Middle frontal gyrus (tissue), 1 donor: ENCODE measurements at regions not wholly inside any gene's neighbourhood (a gene's known extent, or its start where the extent isn't known, plus 50 kb on each side); places are given as distances from the start of the nearest gene placed in this dataset.
"Not testable (repeated sequence)": the region's sequence is repeated elsewhere in the genome, so short reads cannot be mapped to it uniquely, and the experiment has no call there.

Experiments used
- DNase-seq: peaks from one replicate; pipeline ENCODE4 v3.0.0-alpha.2; 2015; ENCODE audit warnings: low spot score; ENCODE audit errors: extremely low spot score

GRCh38 chr10:28733245-28733644, 55.9 kb downstream of the BAMBI start:
- no peak for DNase-seq

GRCh38 chr10:28733647-28734046, 56.3 kb downstream of the BAMBI start:
- DNase-seq = no peak

GRCh38 chr10:28734938-28735759, 57.8 kb downstream of the BAMBI start:
- DNase-seq = no peak

GRCh38 chr10:28737096-28737495, 59.8 kb downstream of the BAMBI start:
- no peak for DNase-seq

- DNase-seq = no peak
Observed at GRCh38 chr10:28738200-28738599, 60.9 kb downstream of the BAMBI start.

DNA sequence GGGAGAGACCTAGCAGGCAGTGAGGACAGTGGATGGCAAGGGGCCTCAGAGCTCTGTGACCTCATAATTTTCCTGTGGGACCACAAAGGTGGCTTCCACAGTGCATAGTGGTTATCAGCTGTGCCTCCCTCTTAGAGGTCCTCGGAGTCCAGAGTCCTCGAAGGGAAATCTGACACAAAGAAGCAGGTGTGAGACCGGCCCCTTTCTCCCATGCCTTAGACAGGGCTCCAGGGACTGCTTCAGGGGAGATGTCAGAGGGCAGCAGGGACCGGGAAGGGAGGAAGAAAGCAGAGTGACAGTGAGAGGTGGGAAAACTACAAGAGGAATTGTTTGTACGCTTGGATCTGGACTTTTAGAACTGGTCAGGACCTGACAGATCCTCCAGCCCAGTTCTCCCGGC, 66.3 kb downstream of the BAMBI start:
- DNase-seq = no peak

- DNase-seq = no peak
Observed at GRCh38 chr10:28744069-28744768, 66.9 kb downstream of the BAMBI start.

DNA sequence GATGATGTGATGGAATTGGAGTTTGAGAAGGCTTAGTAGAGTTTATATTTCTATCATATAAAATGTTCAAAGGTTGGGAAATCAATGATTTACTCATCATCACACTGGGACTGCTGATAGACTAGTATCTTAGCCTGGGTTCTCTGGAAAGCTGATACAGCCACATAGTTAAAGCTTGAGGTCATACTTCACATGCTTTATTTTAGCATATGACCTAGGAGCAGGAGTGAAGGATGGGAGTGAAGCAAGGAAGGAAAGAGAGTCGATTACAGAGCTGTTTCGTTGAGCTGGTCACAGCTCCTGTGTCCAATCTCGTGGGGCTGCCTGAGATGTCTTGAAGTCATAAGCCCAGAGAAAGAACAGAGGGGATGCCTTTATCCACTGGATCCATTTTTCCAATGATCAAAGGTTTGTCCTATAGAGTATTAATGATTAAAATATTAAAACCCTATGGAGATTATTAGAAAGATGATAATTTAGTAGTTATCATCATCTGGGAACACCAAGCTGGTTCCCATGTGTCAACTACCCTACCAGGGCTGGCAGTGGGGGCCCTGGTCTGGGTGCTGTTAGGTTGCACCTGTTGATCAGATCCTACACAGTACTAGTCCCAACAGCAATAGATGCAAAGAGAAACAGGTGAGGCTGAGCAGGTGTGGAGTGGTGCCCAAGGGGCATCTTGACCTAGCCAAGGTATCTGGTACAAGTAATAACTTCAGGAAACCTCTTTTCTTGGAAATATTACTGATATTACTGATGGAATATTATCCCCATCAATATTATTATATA, 77.8 kb downstream of the BAMBI start:
- DNase-seq = no peak

DNA sequence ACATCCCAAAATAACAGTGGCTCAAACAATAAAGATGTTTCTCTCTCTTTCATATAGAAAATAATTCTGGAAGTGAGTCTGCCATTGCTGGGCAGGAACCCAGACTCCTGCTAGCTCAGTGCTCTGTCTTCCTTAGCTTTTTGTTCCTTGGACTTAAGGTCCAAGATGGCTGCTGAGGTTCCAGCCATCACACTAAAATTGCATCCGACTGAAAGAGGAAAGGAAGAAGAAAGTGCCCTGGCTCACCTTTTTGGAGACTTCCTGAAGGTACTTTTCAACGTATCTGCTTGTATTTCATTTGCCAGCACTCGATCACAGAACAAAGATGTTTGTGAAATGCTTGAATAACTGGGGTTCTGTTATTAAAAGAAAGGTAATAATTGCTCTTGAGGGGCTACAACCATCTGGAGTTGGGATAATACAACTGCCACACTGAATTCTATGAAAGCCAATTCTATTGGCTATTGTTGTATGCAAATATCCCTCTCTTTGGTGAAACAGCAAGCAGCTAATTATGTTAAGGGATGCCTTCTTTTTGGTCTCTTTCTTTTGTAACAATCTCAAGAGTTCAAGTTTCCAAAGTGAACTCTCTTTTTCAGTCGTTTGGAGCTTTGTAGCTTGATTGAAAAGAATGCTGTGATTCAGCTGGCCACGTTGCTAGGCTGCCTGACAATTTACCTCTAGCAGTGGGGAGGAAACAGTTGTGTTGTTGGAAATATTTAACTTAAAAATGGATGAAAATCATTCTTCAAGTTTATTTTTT, 83.9 kb downstream of the BAMBI start:
- no peak for DNase-seq

GRCh38 chr10:28763471-28764170, 86.3 kb downstream of the BAMBI start:
- DNase-seq = no peak

- no peak for DNase-seq
Observed at GRCh38 chr10:28765641-28766040, 88.3 kb downstream of the BAMBI start.

- peak; percentile 11 for DNase-seq
Observed at GRCh38 chr10:28768227-28768626, 90.9 kb downstream of the BAMBI start.

DNA sequence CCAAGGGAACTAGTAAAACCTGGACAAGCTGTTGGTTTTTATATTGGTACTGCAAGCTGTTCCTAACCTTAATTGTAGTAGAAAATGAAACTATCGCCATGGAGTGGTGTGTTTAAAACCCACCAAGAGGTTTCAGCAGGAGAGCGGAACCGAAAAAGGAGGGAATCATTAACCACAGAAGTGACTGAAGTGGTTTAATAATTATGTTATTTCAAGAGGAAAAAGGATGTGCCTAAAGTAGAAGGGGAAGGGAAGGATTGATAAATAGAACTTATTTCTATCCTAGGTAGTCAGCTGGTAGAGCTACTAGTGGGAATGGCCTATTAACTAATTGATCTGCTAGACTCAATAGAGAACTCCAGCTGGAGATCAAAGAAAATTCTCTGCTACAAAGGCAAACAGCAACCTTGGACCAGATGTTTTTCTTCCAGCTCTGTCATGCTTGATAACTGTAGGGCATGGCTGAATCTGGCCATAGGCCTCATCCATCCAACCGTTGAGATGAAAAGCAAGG, 91.8 kb downstream of the BAMBI start:
- no peak for DNase-seq

GRCh38 chr10:28771580-28772090, 94.3 kb downstream of the BAMBI start:
- not testable (repeated sequence) for DNase-seq

DNA sequence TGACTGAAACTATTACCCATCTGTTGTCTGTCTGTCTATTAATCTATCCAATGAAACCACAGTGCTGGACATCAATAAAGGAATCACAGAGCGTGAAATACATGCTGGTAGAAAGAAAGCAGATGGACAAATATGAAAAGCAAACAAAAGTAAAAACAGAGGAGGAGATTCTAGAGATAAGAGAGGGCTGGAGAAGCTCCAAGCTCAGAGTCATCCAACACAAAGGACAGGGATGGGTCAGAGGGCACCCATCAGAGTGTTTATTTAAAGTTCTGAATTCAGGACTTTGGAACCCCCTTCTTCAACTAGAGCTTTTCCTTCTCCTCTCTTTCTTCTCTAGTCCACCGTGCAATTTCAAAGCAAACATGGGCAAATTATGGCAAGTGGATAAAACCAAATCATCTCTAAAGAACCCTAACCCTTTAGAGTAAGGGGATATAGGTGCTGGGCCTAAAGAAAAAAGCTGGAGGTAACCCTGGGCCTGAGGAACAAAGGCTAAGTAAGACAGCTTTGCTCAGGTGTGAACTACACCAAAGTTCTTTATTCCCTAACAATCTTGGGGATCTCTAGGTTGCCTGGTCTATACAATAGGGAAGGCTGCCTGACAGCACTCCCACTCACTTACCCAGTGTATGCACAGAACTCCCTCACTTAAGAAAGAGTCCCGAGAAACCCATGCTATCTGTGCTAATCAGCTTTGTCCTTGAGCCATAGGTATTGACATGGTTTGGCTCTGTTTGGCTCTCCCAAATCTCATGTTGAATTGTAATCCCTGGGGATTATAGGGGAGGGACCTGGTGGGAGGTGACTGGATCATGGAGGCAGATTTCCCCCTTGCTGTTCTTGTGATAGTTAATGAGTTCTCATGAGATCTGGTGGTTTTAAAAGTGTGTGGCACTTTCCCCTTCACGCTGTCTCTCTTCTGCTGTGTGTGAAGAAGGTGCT, 97.0 kb downstream of the BAMBI start:
- DNase-seq = no peak

DNA sequence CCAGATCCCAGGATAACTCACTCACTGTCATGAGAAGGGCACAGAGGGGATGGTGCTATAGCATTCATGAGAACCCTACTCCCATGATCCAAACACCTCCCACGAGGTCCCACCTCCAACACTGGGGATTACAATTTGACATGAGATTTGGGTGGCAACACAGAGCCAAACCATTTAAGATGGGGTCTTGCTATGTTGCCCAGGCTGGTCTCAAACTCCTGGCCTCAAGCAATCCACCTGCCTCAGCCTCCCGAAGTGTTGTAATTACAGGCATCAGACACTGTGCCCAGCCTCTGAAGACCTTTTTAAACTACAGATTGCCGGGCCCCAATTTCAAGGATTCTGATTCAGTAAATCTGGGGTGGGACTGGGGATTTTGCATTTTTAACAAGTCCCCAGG, 98.5 kb downstream of the BAMBI start:
- no peak for DNase-seq

GRCh38 chr10:28776519-28776918, 99.2 kb downstream of the BAMBI start:
- no peak for DNase-seq

DNA sequence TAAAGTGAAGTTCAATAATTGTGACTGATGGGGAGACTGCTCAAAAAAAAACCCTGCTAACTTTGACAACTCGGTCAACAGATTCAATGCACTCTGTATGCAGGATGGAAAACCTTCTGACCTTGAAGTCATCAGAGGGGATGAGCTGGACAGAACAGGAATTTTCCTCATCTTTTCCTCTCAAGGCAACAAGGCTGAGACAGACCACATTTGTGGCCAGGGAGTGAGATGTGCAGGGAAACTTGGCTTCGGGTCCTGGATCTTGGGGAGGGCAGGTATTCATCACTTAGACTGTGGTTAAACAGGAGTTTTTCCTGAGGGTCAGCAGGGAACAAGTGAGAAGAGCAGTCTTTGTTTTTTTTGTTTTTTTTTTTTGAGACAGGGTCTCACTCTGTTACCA, 100.6 kb downstream of the BAMBI start:
- no peak for DNase-seq

DNA sequence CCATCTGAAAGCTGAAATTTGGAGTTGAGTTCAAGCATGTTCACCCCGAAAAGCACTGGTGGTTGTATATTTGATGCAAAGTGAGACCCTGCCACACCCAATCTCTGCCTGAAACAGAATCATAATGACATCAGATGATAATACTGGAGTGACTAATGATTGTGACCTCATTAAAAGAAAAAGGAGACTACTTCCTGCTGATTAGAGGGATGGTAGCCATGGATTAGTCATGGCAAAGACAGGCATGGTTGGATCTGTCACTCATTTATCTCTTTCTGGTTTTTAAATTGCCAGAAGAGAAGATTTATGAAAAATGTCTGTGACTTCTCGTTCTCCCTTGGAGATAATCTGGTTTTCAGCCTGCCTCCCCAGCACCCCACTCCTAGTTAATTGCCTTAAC, 101.2 kb downstream of the BAMBI start:
- no peak for DNase-seq
